ENCODE measurements at regions not wholly inside any gene's neighbourhood (a gene's known extent, or its start where the extent isn't known, plus 50 kb on each side); places are given as distances from the start of the nearest gene placed in this dataset.
A peak's percentile ranks its signal among the peaks of the same experiment; 100 is the strongest.
"Not testable (repeated sequence)": the region's sequence is repeated elsewhere in the genome, so short reads cannot be mapped to it uniquely, and the experiment has no call there.

DNA sequence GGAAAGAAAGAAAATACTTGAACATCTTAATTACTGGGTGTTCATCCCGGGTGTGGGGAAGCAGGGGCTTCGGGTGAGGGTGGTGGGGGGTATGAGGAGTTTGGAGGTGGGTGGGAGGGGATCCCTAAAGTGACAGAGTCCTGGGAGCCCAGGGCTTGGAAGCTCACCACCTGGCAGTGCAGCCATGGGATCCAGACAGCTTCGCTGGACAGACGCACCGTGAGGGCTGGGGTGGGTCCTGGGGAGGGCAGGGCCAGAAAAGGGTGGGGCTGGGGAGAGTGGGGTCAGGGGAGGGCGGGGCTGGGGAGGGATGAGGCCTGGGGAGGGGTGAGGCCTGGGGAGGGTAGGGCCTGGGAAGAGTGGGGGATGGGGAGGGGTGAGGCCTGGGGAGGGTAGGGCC, 127.5 kb upstream of the LPCAT1 start:
- no peak for DNase-seq

DNA sequence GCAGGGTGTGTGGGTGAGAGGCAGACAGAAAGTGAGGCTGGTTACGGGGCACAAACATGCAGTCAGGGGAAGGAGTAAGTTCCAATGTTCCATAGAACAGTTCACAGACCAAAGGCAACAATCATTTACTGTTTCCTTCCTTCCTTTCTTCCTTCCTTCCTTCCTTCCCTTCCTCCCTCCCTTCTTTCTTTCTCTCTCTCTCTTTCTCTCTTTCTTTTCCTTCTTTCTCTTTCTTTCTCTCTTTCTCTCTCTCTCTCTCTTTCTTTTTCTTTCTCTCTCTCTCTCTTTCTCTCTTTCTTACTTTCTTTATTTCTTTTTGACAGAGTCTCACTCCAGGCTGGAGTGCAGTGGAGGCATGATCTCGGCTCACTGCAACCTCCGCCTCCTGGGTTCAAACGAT, 125.8 kb upstream of the LPCAT1 start:
- DNase-seq, result no peak

DNA sequence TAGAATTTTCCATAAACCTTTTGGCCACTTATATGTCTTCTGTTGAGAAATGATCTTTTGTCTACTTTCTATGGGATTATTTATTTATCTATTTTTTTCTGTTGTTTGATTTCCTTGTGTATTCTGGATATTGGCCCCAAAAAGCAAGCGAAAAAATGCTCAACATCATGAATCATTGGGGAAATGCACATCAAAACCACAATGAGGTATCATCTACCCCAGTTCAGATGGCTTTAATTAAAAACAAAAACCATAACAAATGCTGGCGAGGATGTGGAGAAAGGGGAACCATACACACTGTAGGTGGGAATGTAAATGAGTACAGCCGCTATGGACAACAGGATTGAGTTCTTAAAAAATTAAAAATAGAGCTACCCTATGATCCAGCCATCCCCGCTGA, 125.0 kb upstream of the LPCAT1 start:
- no peak for DNase-seq

DNA sequence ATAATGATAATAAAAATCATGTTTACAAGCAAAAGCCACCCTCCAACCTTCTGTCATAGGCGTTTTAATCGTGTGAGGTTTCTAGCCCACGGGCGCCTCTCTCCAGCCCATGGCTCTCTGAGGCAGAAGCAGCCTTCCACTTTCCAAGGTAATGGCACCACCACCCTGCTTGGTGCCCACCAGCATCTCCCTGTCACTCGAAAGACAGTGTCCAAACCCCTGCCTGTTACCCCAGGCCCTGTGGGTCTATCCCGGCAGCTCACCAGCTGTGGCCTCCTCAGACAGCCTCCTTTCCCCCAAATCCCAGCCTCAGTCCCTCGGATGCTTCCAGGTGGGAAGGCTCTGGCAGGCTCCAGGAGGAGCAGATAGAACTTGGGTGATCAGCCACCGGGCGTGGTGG, 123.8 kb upstream of the LPCAT1 start:
- DNase-seq, result no peak

DNA sequence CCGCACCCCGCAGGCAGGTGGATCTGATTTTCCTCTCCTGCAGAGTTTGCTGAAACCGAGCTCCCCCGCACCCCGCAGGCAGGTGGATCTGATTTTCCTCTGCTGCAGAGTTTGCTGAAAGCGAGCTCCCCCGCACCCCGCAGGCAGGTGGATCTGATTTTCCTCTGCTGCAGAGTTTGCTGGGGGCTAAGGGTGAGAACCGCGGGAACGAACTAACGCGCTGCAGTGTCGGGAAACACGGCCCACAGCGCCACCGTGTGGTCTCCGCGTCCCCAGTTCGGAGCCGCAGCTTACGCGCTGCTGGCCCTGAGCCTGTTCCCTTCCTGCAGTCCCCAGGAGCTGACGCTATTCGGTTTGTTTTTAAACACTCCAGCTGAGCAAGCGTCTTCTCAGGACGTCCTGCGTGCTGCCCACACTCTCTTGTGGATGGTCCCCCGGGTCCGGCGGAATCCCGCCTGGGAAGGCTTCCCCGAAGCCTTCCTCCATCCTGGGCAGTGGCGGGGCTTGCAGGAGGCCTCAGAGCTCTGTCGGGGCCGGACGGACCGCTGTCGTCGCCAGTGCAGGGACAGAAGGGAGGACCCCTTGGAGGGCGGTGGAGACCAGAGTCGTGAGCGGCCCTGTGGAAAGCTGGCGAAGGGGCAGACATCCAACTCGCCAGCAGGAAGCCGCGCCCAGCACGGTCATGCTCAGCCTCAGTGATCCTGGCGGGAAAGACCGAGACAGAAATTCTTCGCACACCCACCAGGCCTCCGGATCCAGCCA, 121.2 kb upstream of the LPCAT1 start:
- peak; percentile 72 for DNase-seq

DNA sequence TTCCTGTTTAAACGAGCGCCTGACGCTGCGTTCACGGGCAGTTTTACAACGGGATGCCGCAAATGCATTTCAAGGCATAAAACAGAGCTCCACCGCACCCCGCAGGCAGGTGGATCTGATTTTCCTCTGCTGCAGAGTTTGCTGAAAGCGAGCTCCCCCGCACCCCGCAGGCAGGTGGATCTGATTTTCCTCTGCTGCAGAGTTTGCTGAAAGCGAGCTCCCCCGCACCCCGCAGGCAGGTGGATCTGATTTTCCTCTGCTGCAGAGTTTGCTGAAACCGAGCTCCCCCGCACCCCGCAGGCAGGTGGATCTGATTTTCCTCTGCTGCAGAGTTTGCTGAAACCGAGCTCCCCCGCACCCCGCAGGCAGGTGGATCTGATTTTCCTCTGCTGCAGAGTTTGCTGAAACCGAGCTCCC, 120.6 kb upstream of the LPCAT1 start:
- not testable (repeated sequence) for DNase-seq

DNA sequence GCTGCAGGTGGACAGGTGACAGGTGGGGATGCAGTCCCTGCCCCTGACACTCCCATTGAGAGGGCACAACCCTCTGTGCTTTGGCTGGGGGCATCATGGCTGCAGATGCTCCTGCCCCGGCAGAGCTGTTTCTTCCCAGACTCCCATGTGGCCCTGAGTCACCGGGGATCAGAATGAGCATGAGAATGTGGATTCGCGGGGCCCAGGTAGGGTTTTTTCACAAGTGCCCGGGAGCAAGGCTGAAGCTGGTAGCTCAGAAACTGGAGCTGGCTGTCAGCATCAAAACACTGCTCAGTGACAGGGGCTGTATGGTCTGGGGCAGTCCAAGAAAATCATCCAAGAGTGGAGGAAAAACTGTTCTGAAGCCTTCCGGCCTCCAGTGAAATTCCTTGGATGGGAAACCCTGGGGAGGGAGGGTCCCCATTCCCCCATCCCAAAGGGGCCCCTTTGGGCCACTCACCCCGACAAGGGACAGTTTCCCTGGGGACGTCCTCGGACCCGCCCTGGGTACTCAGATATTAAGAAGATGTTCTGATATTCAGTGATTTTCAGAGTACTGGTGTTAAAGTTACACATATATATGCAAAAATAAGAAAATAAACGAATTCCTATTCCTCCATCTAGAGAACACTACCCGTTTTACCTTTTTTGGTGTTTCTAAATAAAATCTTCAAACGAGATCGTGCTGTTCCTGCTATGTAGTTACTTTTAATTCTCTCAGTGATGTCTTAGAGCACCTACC, 120.1 kb upstream of the LPCAT1 start:
- DNase-seq, result no peak

DNA sequence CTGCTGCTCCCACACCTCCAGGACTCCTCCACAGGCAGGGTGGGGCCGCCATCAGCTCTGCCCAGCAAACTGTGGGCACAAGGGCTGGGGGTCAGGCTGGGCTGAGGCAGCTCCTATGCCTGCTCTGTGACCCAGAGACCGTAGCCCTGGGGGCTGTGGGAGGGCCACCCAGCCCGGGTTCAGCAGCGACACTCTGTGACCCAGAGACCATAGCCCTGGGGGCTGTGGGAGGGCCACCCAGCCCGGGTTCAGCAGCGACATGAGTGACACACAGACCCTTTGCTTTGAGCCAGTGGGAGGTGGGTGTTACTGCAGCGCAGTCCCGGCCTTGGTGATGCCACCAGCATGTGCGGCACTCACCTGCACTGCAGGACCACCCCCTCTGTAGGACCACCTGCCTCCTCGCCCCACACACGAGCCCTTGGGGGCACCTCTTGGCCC, 118.9 kb upstream of the LPCAT1 start:
- DNase-seq, result no peak

DNA sequence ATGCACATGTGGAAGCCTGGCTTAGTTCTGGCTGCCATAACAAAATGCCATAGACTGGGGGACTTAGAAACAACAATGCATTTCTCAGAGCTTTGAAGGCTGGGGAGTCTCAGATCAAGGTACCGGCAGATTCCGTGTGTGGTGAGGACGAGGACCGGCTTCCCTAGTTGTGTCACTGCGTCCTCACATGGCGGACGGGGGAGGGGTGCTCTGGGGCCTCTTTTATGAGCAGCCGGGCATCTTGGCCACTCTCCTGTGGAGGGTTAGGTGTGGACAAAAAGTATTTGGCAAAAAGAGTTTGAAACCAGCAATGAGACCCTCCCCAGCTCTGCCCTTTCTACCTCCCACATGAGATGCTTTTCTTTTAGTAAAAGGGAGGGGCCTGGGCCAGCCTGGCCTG, 118.5 kb upstream of the LPCAT1 start:
- DNase-seq, result no peak

DNA sequence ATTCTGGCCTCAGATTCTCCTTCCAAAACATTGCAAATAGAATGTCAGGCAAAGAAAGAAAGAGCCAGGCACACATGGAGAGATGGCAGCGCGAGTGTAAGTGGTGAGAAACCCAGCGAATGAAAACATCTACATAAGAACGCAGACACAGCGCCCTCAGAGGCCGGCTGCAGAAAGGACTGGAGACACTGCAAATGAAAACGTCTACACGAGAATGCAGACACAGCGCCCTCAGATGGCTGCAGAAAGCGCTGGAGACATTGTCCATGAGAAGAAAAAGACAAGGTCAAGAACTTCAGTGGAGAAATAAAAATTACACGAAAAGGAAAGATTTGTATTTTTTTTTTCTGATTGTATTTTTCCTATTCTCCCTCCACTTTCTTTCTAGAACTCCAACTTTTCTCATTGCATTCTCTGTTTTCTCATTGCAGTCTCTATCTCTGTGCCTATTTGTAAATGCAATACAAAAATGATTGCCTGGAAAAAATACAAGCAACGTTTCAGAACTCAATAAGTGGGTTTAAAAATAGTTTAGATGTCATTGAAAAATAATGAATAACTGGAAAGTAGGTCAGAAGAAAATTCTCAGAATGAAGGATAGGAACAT, 117.9 kb upstream of the LPCAT1 start:
- DNase-seq, result peak; percentile 74

DNA sequence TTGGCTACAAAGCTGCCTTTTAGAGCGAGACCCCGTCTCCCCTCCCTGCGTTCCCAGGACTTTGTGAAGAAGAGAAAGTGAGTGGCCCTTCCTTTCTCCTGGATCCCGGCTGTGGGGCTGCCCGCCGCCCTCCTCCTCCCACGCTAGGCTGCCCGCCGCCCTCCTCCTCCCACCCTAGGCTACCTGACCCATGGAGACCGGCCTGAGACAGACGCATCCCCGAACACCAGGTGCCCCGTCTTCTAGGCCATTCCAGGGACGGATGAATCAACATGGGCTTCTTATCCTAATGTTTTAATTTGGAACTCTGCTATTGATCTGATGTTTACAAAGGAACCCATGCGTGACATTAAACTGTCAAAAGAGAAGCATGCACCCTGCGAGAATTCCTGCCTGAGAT, 117.3 kb upstream of the LPCAT1 start:
- DNase-seq, result no peak

DNA sequence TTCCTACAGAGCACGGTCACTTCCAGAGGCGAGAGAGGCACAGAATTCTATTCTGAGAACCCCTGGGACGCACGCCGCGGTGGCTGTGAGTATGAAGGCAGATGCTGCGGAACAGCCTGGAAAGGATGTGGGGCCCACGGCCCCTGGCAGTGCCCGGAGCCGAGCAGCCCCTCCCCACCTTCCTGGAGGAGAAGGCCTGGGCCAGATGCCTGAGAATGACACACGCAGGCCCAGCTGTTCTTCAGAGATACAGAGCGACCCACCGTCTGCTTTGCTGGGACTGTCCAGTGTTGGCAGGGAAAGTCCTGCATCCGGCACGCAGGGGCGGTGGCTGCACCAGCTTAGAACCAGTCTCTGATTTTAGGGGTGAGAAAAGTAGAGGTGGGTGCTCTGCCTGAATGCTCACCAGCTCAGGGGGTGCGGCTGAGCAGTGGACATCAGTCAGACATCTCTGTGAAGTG, 116.7 kb upstream of the LPCAT1 start:
- DNase-seq, result no peak

DNA sequence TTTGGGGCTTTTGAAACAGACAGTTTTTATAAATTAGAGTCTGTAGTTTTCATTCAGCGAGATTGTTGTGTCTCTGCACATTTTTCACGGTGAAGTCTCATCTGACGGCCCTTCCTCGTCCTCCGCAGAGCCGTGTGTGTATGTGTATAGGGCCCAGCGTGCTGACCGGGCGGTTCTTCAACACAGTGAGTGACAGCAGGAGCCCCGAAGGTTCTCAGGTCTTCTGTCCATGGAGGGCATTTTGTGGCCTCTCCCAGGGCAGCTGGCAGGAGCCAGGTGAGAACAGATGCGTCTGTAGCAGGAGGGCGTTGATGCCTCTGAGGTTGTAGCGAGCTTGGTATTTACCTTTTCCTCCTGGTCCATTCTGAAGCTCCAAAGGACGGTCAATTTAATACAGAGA, 116.0 kb upstream of the LPCAT1 start:
- no peak for DNase-seq

DNA sequence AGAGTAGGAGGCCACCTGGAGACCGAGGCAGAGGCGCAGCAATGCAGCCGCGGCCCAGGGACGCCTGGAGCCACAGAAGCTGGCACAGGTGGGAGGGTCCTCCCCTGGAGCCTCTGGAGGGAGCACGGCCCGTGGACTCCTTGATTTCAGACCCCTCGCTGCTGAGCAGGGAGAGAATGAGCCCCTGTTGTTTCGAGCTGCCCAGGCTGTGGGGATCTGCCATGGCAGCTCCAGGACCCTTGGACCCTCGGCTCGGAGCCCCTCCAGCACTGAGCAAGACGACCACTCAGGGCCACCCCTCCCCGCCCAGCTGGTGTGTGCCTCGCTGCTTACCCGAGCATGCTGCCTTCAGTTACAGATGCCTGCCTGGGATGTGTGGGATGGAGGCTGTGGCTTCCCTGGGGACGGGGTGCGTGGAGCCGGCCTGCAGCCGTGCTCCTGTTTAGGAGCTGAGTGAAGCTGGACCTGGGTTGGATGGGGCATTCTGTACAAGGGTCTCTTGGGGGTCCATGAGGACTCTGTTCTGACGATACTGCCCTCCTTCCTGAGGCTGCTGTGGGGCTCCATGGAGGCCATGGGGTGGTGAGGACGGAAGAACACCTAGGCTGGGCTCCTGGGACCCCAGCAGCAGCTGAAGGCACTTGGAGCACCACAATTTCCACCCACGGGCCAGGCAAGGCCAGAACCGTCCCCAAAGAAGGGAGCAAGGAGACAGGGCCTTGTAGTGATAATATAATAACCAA, 115.1 kb upstream of the LPCAT1 start:
- no peak for DNase-seq

DNA sequence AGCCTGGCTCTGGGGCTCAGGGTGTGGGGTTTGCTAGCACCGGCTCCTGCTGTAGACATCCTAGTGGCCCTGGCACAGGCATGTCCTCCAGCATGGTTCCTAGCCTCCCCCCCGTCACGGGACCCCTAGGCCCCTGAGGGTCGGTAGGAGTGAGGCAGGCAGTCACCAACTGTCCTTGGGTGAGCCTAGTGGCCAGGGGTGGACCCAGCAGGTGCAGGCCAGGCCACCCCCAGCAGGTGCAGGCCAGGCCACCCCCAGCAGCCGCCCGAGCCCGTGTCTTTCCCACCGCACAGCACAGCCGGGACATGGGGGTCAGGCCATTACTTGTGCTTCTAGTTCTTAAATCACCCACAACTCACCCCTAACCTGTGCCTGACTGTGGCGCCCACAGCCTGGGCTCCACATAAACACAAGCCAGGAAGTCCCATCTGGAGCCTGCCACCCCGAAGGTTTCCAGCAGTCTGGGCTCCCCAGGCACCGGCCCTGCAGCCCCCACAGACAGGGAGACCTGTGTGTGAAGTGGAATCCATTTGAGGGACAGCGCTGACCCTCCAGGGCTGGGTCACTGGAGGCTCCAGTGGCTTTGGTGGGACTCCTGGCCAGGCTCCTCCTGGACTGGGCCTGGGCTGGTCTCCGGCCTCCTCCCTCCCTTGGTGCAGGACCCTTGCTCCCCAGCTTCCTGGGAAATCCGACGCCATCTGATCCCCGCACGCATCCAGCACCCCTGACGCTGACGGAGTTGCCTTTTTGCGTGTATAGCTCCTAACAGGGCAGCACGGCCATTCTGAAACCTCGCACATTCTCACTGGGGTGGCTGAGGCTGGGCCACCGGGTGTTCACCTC, 114.1 kb upstream of the LPCAT1 start:
- no peak for DNase-seq

DNA sequence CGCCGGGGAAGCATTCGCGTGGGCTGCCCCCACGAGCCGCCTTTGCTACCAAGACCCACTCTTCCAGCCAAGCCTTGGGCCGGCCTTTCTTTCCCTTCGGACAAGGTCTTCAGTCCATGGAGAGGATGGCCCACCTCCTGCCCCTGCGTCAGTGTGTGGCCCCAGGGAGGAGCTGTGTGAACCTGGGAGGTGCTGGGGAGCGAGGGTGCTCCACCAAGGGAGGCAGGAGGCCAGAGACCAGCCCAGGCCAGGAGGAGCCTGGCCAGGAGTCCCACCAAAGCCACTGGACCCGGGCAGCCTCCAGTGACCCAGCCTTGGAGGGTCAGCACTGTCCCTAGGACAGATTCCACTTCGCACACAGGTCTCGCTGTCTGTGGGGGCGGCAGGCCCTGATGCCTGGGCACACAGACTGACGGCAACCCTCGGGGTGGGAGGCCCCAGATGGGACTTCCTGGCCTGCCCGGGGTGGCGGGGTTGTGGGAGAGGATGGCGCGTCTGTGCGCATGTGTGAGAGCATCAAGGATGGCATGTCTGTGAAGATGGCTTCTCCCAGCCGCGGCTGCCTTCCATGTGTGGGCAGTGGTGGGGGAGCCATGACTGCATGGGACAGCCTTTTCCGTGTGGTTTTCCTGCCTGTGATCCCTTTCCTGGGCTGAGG, 113.3 kb upstream of the LPCAT1 start:
- no peak for DNase-seq

DNA sequence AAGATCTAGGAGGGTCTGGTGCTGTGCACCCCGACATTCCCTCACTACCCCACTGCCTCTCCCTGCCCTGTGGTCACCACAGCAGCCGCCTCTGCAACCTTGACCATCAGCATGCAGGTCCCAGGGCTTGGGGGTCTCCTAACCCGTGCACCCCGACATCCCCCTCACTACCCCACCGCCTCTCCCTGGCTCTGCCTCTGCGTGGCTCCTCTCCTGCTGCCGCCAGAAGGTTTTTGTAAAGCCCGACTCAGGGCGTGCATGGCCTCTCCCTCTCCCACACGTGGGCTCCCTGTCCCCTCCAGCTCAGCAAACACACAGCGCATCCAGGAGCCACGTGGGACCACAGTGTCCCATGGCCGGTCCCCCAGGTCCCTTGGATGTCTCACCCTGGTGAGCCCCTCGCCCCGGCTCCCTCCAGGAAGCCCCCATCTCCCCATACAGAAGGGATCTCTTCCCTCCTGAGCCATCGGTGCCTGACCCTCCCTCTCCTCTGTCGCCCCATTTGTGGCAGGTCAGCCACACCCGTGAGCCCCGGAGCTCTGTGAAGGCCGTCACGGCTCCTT, 112.5 kb upstream of the LPCAT1 start:
- DNase-seq, result not testable (repeated sequence)

DNA sequence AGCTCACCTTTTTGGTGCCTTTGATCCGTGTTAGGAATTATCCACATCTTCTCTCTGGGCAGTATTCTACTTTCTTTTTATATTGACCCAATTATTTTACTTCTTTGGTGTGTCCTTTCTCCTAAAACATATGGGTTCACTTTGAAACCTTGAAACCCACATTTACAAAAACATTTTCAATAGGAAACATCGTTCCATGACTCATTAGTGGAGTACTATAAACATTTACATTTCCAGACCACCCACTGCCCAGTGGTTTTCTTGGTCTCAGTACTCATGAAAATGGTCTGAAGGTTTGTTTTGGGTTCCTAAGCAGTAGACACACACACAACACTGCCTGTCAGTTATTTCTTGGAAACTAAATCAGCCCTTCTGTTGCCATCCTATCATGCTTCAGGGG, 111.7 kb upstream of the LPCAT1 start:
- DNase-seq, result peak; percentile 4

DNA sequence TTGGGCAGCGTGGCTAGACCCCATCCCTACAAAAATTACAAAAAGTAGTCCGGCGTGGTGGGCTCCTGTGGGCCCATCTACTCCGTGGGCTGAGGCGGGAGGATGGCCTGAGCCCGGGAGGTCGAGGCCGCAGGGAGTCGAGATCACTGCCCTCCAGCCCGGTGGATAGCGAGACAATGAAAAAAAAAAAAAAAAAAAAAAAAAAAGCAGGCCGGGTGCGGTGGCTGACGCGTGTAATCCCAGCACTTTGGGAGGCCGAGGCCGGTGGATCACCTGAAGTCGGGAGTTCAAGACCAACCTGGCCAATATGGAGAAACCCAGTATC, 110.5 kb upstream of the LPCAT1 start:
- no peak for DNase-seq

DNA sequence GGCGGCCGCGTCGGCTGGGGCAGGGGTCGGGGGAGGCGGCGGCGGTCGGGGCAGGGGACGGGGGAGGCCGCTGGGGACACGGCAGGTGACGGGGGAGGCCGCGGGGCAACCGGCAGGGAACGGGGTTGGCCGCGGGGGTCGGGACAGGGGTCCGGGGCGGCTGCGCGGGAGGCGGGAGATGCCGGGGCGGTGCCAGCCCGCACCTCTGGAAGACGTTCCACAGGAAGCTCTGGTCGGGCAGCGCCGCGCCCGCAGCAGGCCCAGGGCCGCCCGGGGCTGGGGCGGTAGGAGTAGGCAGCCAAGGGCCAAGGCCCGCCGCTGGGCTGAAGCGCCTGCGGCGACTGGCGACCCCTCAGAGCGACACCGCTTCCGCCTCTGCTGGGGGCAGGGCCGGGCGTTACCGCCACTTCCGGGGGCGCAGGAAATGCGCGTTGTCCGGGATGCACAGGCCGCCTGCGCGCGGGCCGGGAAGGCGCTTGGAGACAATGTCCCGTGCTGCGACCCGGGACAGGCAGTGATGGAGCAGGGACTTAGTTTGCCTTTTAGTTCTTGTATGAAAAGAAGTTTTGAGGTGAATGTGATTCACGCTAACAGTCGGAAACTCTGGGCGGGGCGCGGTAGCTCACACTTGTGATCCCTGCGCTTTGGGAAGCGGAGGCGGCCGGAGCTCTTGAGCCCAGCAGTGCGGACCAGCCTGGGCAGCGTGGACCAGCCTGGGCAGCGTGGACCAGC, 110.0 kb upstream of the LPCAT1 start:
- peak; percentile 67 for DNase-seq

DNA sequence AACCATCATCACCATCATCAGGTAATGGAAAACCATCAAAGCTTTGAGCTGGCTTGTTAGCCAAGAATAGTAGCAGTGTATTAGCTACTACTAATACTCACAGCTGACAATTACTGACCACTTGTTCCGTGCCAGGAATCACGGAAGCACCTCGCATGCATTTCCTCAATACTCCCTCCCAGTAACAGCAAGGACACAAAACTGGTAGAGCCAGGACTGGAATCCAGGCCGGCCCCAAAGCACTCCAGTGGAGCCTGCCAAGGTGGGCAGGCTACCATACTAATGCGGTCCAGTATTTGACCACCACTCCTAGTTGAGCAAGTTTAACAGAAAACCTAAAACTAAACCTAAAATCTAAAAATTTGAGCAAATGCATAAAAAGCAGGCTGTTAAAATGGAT, 107.2 kb upstream of the LPCAT1 start:
- not testable (repeated sequence) for DNase-seq
